Activated B cell treated with CpG ODN at 0.5 μM for 24 hours (primary cell): ENCODE measurements at regions not wholly inside any gene's neighbourhood (a gene's known extent, or its start where the extent isn't known, plus 50 kb on each side); places are given as distances from the start of the nearest gene placed in this dataset.

Experiments used
- ATAC-seq: fragments of 200-7000 bp; cut with Tn5 transposase; one replicate; pipeline ENCODE4 v1.10.0; 2021; ENCODE audit warnings: low read depth, mild to moderate bottlenecking, moderate library complexity
- CTCF ChIA-PET: fragments of 350-600 bp; sonication (Branson Sonifier 250); formaldehyde crosslinking; loops from one replicate; lab custom pipeline; 2021; ENCODE audit warnings: antibody characterized with exemption; lab: Charles Lee
- POLR2A ChIA-PET: fragments of 350-600 bp; sonication (Branson Sonifier 250); formaldehyde crosslinking; loops from one replicate; lab custom pipeline; 2021; ENCODE audit warnings: antibody characterized with exemption; lab: Charles Lee
- DNase-seq: peaks from one replicate; pipeline ENCODE4 v3.0.0; 2022
- H3K27ac Mint-ChIP-seq: one replicate; pipeline ENCODE4 v1.8.0; 2020; ENCODE audit warnings: mixed read lengths
- H3K27me3 Mint-ChIP-seq: one replicate; pipeline ENCODE4 v1.8.0; 2021; ENCODE audit warnings: mixed read lengths
- H3K36me3 Mint-ChIP-seq: one replicate; pipeline ENCODE4 v1.8.0; 2021; ENCODE audit warnings: low read depth, mixed read lengths
- H3K4me1 Mint-ChIP-seq: one replicate; pipeline ENCODE4 v1.8.0; 2021; ENCODE audit warnings: mixed read lengths
- H3K4me3 Mint-ChIP-seq: one replicate; pipeline ENCODE4 v1.8.0; 2020; ENCODE audit warnings: mild to moderate bottlenecking, mixed read lengths
- H3K9me3 Mint-ChIP-seq: one replicate; pipeline ENCODE4 v1.8.0; 2020; ENCODE audit warnings: mixed read lengths
- intact Hi-C: fragments of 100-400 bp; cut with micrococcal nuclease; formaldehyde crosslinking; loops from one replicate; pipeline ENCODE4 v1.15.1; 2024
- TF ChIP-seq, protein P1 (sequence below): fragments of 200-600 bp; IDR thresholded peaks from one replicate; pipeline ENCODE4 v1.8.0; 2022; ENCODE audit warnings: antibody characterized with exemption, mild to moderate bottlenecking

GRCh38 chr13:61935710-61936109 lies 520.1 kb upstream of the PCDH20 start:
- ATAC-seq: no peak
- Mint-ChIP-seq H3K27ac (no peak overlapping the region), H3K9me3 (peaks cover 2% of the 10 kb centered on the region), H3K4me1 (no peaks in the 10 kb centered on the region), H3K4me3 (no peak overlapping the region), H3K27me3 (no peaks in the 10 kb centered on the region), H3K36me3 (no peaks in the 10 kb centered on the region)
- CTCF ChIA-PET: no interaction called here
- TF ChIP-seq, protein P1, sequence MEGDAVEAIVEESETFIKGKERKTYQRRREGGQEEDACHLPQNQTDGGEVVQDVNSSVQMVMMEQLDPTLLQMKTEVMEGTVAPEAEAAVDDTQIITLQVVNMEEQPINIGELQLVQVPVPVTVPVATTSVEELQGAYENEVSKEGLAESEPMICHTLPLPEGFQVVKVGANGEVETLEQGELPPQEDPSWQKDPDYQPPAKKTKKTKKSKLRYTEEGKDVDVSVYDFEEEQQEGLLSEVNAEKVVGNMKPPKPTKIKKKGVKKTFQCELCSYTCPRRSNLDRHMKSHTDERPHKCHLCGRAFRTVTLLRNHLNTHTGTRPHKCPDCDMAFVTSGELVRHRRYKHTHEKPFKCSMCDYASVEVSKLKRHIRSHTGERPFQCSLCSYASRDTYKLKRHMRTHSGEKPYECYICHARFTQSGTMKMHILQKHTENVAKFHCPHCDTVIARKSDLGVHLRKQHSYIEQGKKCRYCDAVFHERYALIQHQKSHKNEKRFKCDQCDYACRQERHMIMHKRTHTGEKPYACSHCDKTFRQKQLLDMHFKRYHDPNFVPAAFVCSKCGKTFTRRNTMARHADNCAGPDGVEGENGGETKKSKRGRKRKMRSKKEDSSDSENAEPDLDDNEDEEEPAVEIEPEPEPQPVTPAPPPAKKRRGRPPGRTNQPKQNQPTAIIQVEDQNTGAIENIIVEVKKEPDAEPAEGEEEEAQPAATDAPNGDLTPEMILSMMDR: no peak
- DNase-seq: no peak
- POLR2A ChIA-PET: no interaction called here
- intact Hi-C loops: no loop called here

DNA sequence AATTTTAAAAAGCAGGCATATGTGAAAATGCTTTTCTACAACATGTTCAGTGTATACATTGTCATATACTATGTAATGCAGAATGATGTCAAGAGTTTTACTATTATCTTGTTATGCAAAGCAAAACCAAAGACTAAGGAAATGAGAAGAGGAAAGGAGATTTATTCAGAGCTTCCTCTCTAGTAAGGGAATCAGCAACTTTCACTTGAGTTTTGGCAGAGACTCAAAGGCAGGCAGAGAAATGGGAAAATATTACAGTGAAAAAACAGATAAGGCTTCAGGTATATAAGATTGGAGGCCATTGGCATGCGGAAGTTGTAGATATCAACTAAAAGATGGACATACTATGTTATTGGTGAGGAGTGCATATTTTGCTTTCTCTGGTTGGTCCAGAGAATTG lies 512.0 kb upstream of the PCDH20 start:
- H3K4me3 Mint-ChIP-seq: no peak overlapping the region
- H3K36me3 Mint-ChIP-seq: no peaks in the 10 kb centered on the region
- no peaks in the 10 kb centered on the region for H3K4me1 Mint-ChIP-seq
- no peaks in the 10 kb centered on the region for H3K27me3 Mint-ChIP-seq
- no peak for ATAC-seq
- H3K27ac Mint-ChIP-seq: no peak overlapping the region
- intact Hi-C loops: no loop called here
- H3K9me3 Mint-ChIP-seq: peaks cover 2% of the 10 kb centered on the region
- CTCF ChIA-PET: no interaction called here
- DNase-seq: no peak
- POLR2A ChIA-PET: no interaction called here
- TF ChIP-seq, protein P1: no peak

GRCh38 chr13:61918841-61919240 lies 503.2 kb upstream of the PCDH20 start:
- Mint-ChIP-seq H3K9me3 (peaks cover 13% of the 10 kb centered on the region), H3K4me3 (no peak overlapping the region), H3K4me1 (no peaks in the 10 kb centered on the region), H3K27me3 (no peaks in the 10 kb centered on the region), H3K27ac (no peak overlapping the region), H3K36me3 (no peaks in the 10 kb centered on the region)
- intact Hi-C loops: no loop called here
- no peak for DNase-seq
- TF ChIP-seq, protein P1: no peak
- POLR2A ChIA-PET: no interaction called here
- CTCF ChIA-PET: no interaction called here
- ATAC-seq: no peak

GRCh38 chr13:61916483-61916882 lies 500.8 kb upstream of the PCDH20 start:
- Mint-ChIP-seq H3K4me1 (no peaks in the 10 kb centered on the region), H3K4me3 (no peak overlapping the region), H3K9me3 (peaks cover 4% of the 10 kb centered on the region), H3K27ac (no peak overlapping the region), H3K27me3 (no peaks in the 10 kb centered on the region), H3K36me3 (no peaks in the 10 kb centered on the region)
- no peak for DNase-seq
- ChIA-PET POLR2A (no interaction called here), CTCF (no interaction called here)
- intact Hi-C loops: no loop called here
- TF ChIP-seq, protein P1: no peak
- no peak for ATAC-seq

DNA sequence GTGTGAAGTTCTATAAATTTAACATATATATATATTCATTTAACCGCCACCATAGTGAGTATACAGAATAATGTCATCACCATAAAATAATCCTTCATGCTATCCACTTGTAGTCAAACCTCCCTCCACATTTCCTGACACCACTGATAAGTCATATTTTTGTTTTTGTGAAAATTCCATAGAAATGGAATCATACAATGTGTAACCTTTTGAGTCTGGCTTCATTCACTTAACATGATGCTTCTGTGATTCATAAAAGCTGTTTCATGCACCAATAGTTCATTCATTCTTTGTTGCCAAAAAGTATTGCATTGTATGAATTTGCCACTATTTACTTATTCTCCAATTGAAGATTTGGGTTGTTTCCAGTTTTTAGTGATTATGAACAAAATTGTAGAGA lies 497.5 kb upstream of the PCDH20 start:
- no peak overlapping the region for H3K4me3 Mint-ChIP-seq
- H3K27me3 Mint-ChIP-seq: no peaks in the 10 kb centered on the region
- H3K9me3 Mint-ChIP-seq: no peaks in the 10 kb centered on the region
- no peak overlapping the region for H3K27ac Mint-ChIP-seq
- H3K36me3 Mint-ChIP-seq: no peaks in the 10 kb centered on the region
- POLR2A ChIA-PET: no interaction called here
- TF ChIP-seq, protein P1: no peak
- ATAC-seq (no peak), DNase-seq (no peak)
- no peaks in the 10 kb centered on the region for H3K4me1 Mint-ChIP-seq
- CTCF ChIA-PET: no interaction called here
- intact Hi-C loops: no loop called here
